Body of pancreas (tissue), 4 donors: ENCODE measurements at regions not wholly inside any gene's neighbourhood (a gene's known extent, or its start where the extent isn't known, plus 50 kb on each side); places are given as distances from the start of the nearest gene placed in this dataset.

Source experiments
- POLR2A ChIP-seq, 3 donors: fragments of 450-650 bp; IDR thresholded peaks; one replicate each; pipeline ENCODE4 v1.6.1; 2016; ENCODE audit warnings: antibody characterized with exemption in 3 of 3, mild to moderate bottlenecking in 2 of 3
- TF ChIP-seq, protein P1 (sequence below), 7 experiments: fragments of 450-650 bp in 4 of 7; fragments of 200-600 bp in 3 of 7; sonication (generic) in 3 of 7; IDR thresholded peaks; one replicate each; pipeline ENCODE4 v1.5.1; 2016 to 2019; ENCODE audit warnings: antibody characterized with exemption in 7 of 7

- TF ChIP-seq, protein P1, sequence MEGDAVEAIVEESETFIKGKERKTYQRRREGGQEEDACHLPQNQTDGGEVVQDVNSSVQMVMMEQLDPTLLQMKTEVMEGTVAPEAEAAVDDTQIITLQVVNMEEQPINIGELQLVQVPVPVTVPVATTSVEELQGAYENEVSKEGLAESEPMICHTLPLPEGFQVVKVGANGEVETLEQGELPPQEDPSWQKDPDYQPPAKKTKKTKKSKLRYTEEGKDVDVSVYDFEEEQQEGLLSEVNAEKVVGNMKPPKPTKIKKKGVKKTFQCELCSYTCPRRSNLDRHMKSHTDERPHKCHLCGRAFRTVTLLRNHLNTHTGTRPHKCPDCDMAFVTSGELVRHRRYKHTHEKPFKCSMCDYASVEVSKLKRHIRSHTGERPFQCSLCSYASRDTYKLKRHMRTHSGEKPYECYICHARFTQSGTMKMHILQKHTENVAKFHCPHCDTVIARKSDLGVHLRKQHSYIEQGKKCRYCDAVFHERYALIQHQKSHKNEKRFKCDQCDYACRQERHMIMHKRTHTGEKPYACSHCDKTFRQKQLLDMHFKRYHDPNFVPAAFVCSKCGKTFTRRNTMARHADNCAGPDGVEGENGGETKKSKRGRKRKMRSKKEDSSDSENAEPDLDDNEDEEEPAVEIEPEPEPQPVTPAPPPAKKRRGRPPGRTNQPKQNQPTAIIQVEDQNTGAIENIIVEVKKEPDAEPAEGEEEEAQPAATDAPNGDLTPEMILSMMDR (IDR thresholded peaks at IDR 0.05) = peak in 6 of 7 experiments; percentile 29 to 83 (median 63)
- TF ChIP-seq POLR2A (IDR thresholded peaks at IDR 0.05) = no peak
These were observed 114.6 kb downstream of the FAM170A start for GRCh38 chr5:119743927-119744326.
